AG09319 (cell line): ENCODE measurements at regions not wholly inside any gene's neighbourhood (a gene's known extent, or its start where the extent isn't known, plus 50 kb on each side); places are given as distances from the start of the nearest gene placed in this dataset.

Experiments used
- DNase-seq: peaks from one replicate; pipeline ENCODE4 v3.0.0-alpha.2; 2010; ENCODE audit warnings: low read depth; ENCODE audit errors: extremely low read depth
- TF ChIP-seq, protein P1 (sequence below): IDR thresholded peaks from 2 replicates; pipeline ENCODE4 v1.5.1; 2011; ENCODE audit warnings: low read depth, mild to moderate bottlenecking, inconsistent platforms, low read length, moderate library complexity

DNA sequence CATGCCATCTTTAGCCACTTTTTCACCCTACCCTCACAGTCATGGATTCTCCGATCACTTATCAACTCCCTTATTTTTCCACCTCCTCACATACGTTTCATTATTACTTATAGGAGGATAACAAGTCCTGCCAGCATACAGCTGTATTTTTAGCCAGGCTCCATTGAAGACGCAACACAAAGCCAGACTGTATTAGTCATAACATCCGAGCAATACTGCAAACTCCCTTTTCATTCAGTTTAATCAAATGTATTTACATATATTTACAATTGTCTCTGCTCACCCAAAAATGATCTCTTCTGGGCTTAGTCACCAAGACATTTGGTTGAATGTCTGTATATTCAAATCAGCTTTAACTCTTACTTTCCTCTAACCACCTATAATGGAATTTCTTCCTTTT is 126.4 kb upstream of the PRLR start:
- no peak for DNase-seq
- TF ChIP-seq, protein P1, sequence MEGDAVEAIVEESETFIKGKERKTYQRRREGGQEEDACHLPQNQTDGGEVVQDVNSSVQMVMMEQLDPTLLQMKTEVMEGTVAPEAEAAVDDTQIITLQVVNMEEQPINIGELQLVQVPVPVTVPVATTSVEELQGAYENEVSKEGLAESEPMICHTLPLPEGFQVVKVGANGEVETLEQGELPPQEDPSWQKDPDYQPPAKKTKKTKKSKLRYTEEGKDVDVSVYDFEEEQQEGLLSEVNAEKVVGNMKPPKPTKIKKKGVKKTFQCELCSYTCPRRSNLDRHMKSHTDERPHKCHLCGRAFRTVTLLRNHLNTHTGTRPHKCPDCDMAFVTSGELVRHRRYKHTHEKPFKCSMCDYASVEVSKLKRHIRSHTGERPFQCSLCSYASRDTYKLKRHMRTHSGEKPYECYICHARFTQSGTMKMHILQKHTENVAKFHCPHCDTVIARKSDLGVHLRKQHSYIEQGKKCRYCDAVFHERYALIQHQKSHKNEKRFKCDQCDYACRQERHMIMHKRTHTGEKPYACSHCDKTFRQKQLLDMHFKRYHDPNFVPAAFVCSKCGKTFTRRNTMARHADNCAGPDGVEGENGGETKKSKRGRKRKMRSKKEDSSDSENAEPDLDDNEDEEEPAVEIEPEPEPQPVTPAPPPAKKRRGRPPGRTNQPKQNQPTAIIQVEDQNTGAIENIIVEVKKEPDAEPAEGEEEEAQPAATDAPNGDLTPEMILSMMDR: no peak

DNA sequence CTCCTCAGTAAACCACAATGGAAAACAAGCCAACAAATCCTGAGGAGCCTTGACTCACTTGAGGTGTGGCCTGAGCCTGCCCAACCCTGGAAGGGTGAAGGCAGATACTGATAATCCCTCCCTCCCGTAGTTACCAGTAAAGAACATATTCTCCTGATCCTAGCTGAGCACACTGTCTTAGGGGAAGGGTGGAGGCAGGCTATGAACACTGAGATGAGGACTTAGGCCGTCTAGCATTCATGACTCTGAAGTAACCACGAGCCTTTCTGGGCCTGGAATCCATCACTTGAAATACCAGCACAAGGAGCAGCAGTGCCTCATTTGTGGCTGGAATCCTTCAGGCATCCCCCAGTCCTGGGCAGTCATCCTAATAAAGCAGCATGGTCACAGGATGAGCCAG is 124.5 kb upstream of the PRLR start:
- TF ChIP-seq, protein P1: no peak
- DNase-seq: no peak

DNA sequence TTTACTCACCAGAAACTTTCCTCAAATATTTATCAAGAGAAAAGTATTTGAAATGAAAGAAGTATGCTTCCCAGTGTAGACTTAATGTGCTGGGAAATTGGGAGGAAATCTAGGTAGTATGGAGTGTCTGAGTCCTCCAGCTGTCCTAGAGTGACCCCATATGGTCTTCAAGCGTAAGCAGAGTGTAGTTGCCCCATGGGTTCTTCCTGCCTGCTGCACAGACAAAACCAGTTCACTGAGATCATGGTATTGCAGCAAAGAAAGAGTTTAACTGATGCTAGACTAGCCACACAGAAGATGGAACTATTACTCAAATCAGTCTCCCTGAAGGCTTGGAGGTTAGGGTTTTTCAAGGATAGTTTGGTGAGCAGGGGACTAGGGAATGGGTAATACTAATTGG is 114.9 kb upstream of the PRLR start:
- TF ChIP-seq, protein P1: peak; percentile 3; the same call in 1 of the 2 replicates
- DNase-seq: no peak

DNA sequence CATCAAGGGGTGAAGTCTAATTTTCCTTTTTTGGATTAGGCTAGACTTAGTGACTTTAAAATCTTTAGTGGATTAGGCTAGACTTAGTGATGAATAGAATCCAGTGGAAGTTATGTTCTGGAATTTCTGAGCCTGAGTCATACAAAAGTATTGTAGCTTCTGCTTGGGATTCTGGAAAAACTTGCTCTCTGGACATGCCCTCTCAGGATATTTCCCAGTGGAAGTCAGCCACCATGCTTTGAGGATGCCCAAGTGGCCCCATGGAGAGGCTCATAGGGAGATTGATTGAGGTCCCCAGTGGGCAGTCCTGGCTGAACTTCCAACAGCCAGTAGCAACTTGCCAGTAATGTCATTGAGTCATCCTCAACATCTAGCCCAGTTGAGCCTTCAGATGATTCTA is 112.4 kb upstream of the PRLR start:
- DNase-seq: no peak
- TF ChIP-seq, protein P1: no peak

DNA sequence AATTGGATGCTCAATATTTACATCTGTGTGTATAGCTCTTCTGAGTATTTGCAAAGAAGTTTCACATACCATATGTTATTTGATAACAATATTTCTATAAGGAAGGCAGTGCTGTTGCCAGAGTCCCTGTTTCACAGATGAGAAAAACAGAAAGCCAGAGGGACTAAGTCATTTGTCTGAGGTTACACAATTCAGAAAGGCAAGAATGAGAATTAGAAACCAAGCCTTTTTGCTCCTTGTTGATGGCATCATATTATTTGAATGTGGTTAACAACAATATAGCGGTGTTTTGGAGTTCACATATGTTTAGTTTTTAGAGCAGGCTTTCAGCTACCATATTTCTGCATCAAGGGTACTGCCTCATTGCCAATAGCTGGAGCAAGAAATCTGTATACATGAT is 110.9 kb upstream of the PRLR start:
- TF ChIP-seq, protein P1: no peak
- no peak for DNase-seq

DNA sequence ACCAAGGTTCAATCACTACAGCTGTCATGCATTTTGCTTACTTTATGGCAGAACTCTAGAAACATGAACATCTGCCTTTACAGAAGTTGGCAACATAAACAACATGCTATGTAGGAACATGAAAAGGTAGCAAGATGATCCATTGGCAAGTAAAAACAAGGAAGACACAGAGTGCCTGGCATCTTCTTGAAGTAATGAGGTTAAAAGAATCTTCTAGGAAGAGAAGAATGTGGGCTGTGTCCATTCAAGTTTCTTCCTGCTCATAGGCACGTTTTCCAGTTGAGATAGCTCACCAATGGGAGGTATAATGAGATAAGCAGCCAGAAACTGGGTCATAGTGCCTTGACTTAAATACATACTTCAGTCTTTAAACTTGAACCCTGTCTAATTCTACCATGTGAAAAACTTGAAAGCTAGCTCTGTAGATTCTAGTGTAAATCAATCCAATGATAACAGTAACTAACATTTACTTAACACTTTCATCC is 109.4 kb upstream of the PRLR start:
- no peak for DNase-seq
- TF ChIP-seq, protein P1: no peak

DNA sequence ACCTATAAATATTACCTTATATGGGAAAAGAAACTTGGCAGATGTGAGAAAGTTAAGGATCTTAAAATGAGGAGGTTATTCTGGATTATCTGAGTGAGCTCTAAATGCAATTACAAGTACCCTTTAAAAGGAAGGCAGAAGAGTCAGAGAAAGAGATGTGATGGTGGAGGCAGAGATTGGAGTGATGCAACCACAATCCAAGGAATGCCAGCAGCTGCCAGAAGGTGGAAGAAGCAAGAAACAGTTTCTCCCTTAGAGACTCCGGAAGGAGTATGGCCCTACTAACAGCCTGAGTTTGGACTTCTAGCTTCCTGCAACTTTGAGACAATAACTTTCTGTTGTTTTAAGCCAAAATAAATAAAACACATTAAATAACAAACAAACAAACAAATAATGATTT is 108.7 kb upstream of the PRLR start:
- no peak for DNase-seq
- TF ChIP-seq, protein P1: no peak
